SK-N-SH (cell line): ENCODE measurements at regions not wholly inside any gene's neighbourhood (a gene's known extent, or its start where the extent isn't known, plus 50 kb on each side); places are given as distances from the start of the nearest gene placed in this dataset.

ENCODE experiments used
- CTCF ChIA-PET: fragments of 300-600, 350-600 bp; formaldehyde crosslinking; extraction: SDS; loops from one replicate; lab custom pipeline; 2021; lab: Yijun Ruan, JAX
- POLR2A ChIA-PET: fragments of 350-600 bp; sonication (Branson Sonifier 250); formaldehyde crosslinking; extraction: SDS; loops from one replicate; lab custom pipeline; 2020; ENCODE audit warnings: antibody characterized with exemption, inconsistent platforms; lab: Yijun Ruan, JAX
- DNase-seq: peaks from one replicate; pipeline ENCODE4 v3.0.0; 2012
- H2AFZ ChIP-seq: fragments of 200-600 bp; sonication (generic); 2 replicates; pipeline ENCODE4 v1.8.1; 2016; ENCODE audit warnings: antibody characterized with exemption, mild to moderate bottlenecking, low read depth
- H3F3A ChIP-seq: fragments of 200-600 bp; sonication (generic); replicated peaks from 2 replicates; pipeline ENCODE3; 2016; ENCODE audit warnings: antibody characterized with exemption, mild to moderate bottlenecking; ENCODE audit not compliant: insufficient read depth
- H3K27ac ChIP-seq, 2 experiments: fragments of 200-500 bp in 1 of 2; fragments of 200-600 bp in 1 of 2; sonication (Bioruptor generic) in 1 of 2; sonication (generic), shearing (Covaris generic) in 1 of 2; 2 replicates each; pipeline versions ENCODE4 v1.5.1 to v1.6.1; 2014 to 2016; ENCODE audit warnings: low read depth in 2 of 2, inconsistent platforms in 1 of 2, low read length in 1 of 2, mild to moderate bottlenecking in 1 of 2, mixed read lengths in 1 of 2
- H3K27me3 ChIP-seq: fragments of 200-600 bp; sonication (generic), shearing (Covaris generic); 2 replicates; pipeline ENCODE4 v1.6.1; 2016; ENCODE audit warnings: mixed run types; ENCODE audit not compliant: insufficient read depth
- H3K36me3 ChIP-seq, 2 experiments: fragments of 200-500 bp in 1 of 2; fragments of 200-600 bp in 1 of 2; sonication (Bioruptor generic) in 1 of 2; sonication (generic) in 1 of 2; replicated peaks in 1 of 2; 2 replicates each; pipeline versions ENCODE3 to v1.5.1; 2014 to 2016; ENCODE audit warnings: low read length in 1 of 2, mild to moderate bottlenecking in 1 of 2; ENCODE audit not compliant: insufficient read depth in 2 of 2, control insufficient read depth in 1 of 2
- H3K4me1 ChIP-seq, 2 experiments: fragments of 200-500 bp in 1 of 2; fragments of 200-600 bp in 1 of 2; sonication (Bioruptor generic) in 1 of 2; sonication (generic), shearing (Covaris generic) in 1 of 2; 2 replicates each; pipeline versions ENCODE4 v1.5.1 to v1.6.1; 2014 to 2016; ENCODE audit warnings: low read depth in 1 of 2, low read length in 1 of 2, mixed run types in 1 of 2; ENCODE audit not compliant: insufficient read depth in 2 of 2, control insufficient read depth in 1 of 2
- H3K4me2 ChIP-seq: fragments of 200-600 bp; sonication (generic), shearing (Covaris generic); 2 replicates; pipeline ENCODE4 v1.6.1; 2017; ENCODE audit warnings: mixed run types
- H3K4me3 ChIP-seq, 2 experiments: fragments of 200-500 bp in 1 of 2; fragments of 200-600 bp in 1 of 2; sonication (Bioruptor generic) in 1 of 2; sonication (generic), shearing (Covaris generic) in 1 of 2; 2 replicates each; pipeline versions ENCODE4 v1.5.1 to v1.8.1; 2014 to 2016; ENCODE audit warnings: low read depth in 2 of 2, inconsistent platforms in 1 of 2, low read length in 1 of 2, mild to moderate bottlenecking in 1 of 2, mixed read lengths in 1 of 2, moderate library complexity in 1 of 2
- H3K79me2 ChIP-seq: fragments of 200-600 bp; sonication (generic); 2 replicates; pipeline ENCODE4 v1.8.1; 2017; ENCODE audit warnings: mild to moderate bottlenecking; ENCODE audit not compliant: insufficient read depth
- H3K9ac ChIP-seq: fragments of 200-600 bp; sonication (generic); 2 replicates; pipeline ENCODE4 v1.6.1; 2017; ENCODE audit warnings: mixed run types
- H3K9me2 ChIP-seq: fragments of 200-600 bp; sonication (generic); 2 replicates; pipeline ENCODE4 v1.6.1; 2017; ENCODE audit warnings: mixed run types
- H3K9me3 ChIP-seq: fragments of 200-600 bp; sonication (generic); 2 replicates; pipeline ENCODE4 v1.6.1; 2017; ENCODE audit warnings: mixed run types, mild to moderate bottlenecking, moderate library complexity
- H4K20me1 ChIP-seq: fragments of 200-600 bp; sonication (generic); 2 replicates; pipeline ENCODE4 v1.6.1; 2017; ENCODE audit warnings: mild to moderate bottlenecking, mixed run types; ENCODE audit not compliant: insufficient read depth
- CHD2 ChIP-seq: fragments of 150-350 bp; IDR thresholded peaks from 2 replicates; pipeline ENCODE4 v1.6.1; 2018; ENCODE audit warnings: low read length; ENCODE audit not compliant: partially characterized antibody
- EP300 ChIP-seq, 2 experiments: IDR thresholded peaks; 2 replicates each; pipeline versions ENCODE4 v1.4.0 to v1.6.1; 2012; ENCODE audit warnings: borderline replicate concordance in 1 of 2, low read depth in 1 of 2, low read length in 1 of 2
- FOSL2 ChIP-seq: IDR thresholded peaks from 2 replicates; pipeline ENCODE4 v1.4.0; 2012; ENCODE audit warnings: low read depth, mild to moderate bottlenecking, moderate library complexity, borderline replicate concordance
- GATA2 ChIP-seq: sonication (generic); formaldehyde crosslinking; IDR thresholded peaks from 2 replicates; pipeline ENCODE4 v1.5.0; 2020; ENCODE audit warnings: mild to moderate bottlenecking, missing genetic modification reagents
- IRF3 ChIP-seq: fragments of 150-350 bp; IDR thresholded peaks from 2 replicates; pipeline ENCODE4 v1.6.1; 2016; ENCODE audit warnings: mild to moderate bottlenecking, low read depth, low read length
- MEF2A ChIP-seq: IDR thresholded peaks from 2 replicates; pipeline ENCODE4 v1.4.0; 2012; ENCODE audit warnings: low read depth, borderline replicate concordance
- NFIC ChIP-seq: IDR thresholded peaks from 2 replicates; pipeline ENCODE4 v1.4.0; 2012; ENCODE audit warnings: borderline replicate concordance
- NRF1 ChIP-seq: IDR thresholded peaks from 2 replicates; pipeline ENCODE4 v1.6.1; 2012; ENCODE audit warnings: low read depth, mild to moderate bottlenecking, low read length
- RAD21 ChIP-seq: IDR thresholded peaks from 2 replicates; pipeline ENCODE4 v1.6.1; 2012; ENCODE audit warnings: mild to moderate bottlenecking, low read length
- RCOR1 ChIP-seq: fragments of 150-350 bp; IDR thresholded peaks from 2 replicates; pipeline ENCODE4 v1.6.1; 2017; ENCODE audit warnings: antibody characterized with exemption, low read length
- RFX5 ChIP-seq: IDR thresholded peaks from 2 replicates; pipeline ENCODE4 v1.6.1; 2012; ENCODE audit warnings: mild to moderate bottlenecking, improper control_type of control experiment, low read length
- SIN3A ChIP-seq: IDR thresholded peaks from 2 replicates; pipeline ENCODE4 v1.6.1; 2012; ENCODE audit warnings: low read depth, mild to moderate bottlenecking, low read length, moderate library complexity, borderline replicate concordance
- TCF12 ChIP-seq: IDR thresholded peaks from 2 replicates; pipeline ENCODE4 v1.4.0; 2012
- YY1 ChIP-seq: IDR thresholded peaks from 2 replicates; pipeline ENCODE4 v1.4.0; 2012; ENCODE audit warnings: low read depth, mild to moderate bottlenecking
- WGBS: methylation state at CpG from one replicate; pipeline ENCODE4 v1.1.6; 2017; ENCODE audit warnings: low lambda C conversion rate; 5-methylcytosine and 5-hydroxymethylcytosine counted together
- TF ChIP-seq, protein P1 (sequence below): IDR thresholded peaks from 2 replicates; pipeline ENCODE4 v1.4.0; 2012; ENCODE audit warnings: low read depth, borderline replicate concordance
- TF ChIP-seq, protein P2 (sequence below): IDR thresholded peaks from 2 replicates; pipeline ENCODE4 v1.6.1; 2012; ENCODE audit warnings: mild to moderate bottlenecking, low read depth, low read length, moderate library complexity

GRCh38 chr1:219271818-219272535 is 98.3 kb downstream of the LYPLAL1 start:
- Histone ChIP-seq H2AFZ (peak overlapping the region; percentile 74), H3K27me3 (no peaks in the 10 kb centered on the region), H3K4me3 (no peak overlapping the region), H3K36me3 (no peaks in the 10 kb centered on the region), H3F3A (peaks cover 20% of the 10 kb centered on the region), H3K27ac (peak overlapping the region; percentile 66; a peak in 3 of 4 replicates), H3K4me2 (peak overlapping the region; percentile 61), H3K9me3 (no peaks in the 10 kb centered on the region), H3K9me2 (no peaks in the 10 kb centered on the region), H3K79me2 (no peaks in the 10 kb centered on the region), H3K4me1 (peaks cover 14 to 19% of the 10 kb centered on the region in 2 experiments; a peak in 3 of 4 replicates), H3K9ac (peak overlapping the region; percentile 16), H4K20me1 (no peaks in the 10 kb centered on the region)
- WGBS = 46% methylated on average over 5 of the region's 5 CpGs
- ChIA-PET CTCF (interaction anchor here (1.4 to 1.5 kb wide), 2 partner anchors 8 to 934 kb away, joined by 3 to 6 read pairs; no protein-coding TSS in a partner anchor), POLR2A (no interaction called here)
- TF ChIP-seq SIN3A (no peak), NFIC (peak; percentile 34; the same call in 1 of the 2 replicates), TCF12 (0 out of 2 replicates have a peak, but pooled peaks have one; percentile 3)
- DNase-seq = peak; percentile 18

GRCh38 chr1:219269171-219269570 is 95.5 kb downstream of the LYPLAL1 start:
- Histone ChIP-seq H3K4me3 (no peak overlapping the region), H3K79me2 (no peaks in the 10 kb centered on the region), H3K9me2 (no peaks in the 10 kb centered on the region), H3K27me3 (no peaks in the 10 kb centered on the region), H3K27ac (no peak overlapping the region), H4K20me1 (no peaks in the 10 kb centered on the region), H3K9ac (no peak overlapping the region), H3K4me2 (no peak overlapping the region), H2AFZ (no peak overlapping the region), H3F3A (peaks cover 20% of the 10 kb centered on the region), H3K9me3 (no peaks in the 10 kb centered on the region), H3K36me3 (no peaks in the 10 kb centered on the region), H3K4me1 (peaks cover 14 to 19% of the 10 kb centered on the region in 2 experiments; a peak in 3 of 4 replicates)
- no peak for DNase-seq
- POLR2A ChIA-PET = no interaction called here
- CTCF ChIA-PET = interaction anchor here (1.4 kb wide), 1 partner anchor 11 kb away, joined by 3 read pairs; no protein-coding TSS in a partner anchor
- TF ChIP-seq EP300 (IDR thresholded peaks at IDR 0.05; ENCODE audit: borderline replicate concordance in 1 of 2, low read depth in 1 of 2, low read length in 1 of 2) (0 out of 4 replicates have a peak, but pooled peaks of 1 of the 2 experiments have one; percentile 11), RAD21 (no peak), IRF3 (no peak)

- no peak overlapping the region for H3K4me3 ChIP-seq
- H3K9me3 ChIP-seq = 0 out of 2 replicates have a peak, but pooled peaks cover 3% of the 10 kb centered on the region
- peaks cover 6 to 8% of the 10 kb centered on the region in 2 experiments; a peak in 3 of 4 replicates for H3K4me1 ChIP-seq
- no peaks in the 10 kb centered on the region for H3K79me2 ChIP-seq
- 82% methylated on average over 2 of the region's 2 CpGs for WGBS
- no peak overlapping the region for H2AFZ ChIP-seq
- peaks cover 9% of the 10 kb centered on the region for H3F3A ChIP-seq
- no peaks in the 10 kb centered on the region for H3K27me3 ChIP-seq
- no peaks in the 10 kb centered on the region for H3K36me3 ChIP-seq
- CTCF ChIA-PET = interaction anchor here (1.3 kb wide), 1 partner anchor 10 kb away, joined by 3 read pairs; no protein-coding TSS in a partner anchor
- H4K20me1 ChIP-seq = no peaks in the 10 kb centered on the region
- POLR2A ChIA-PET = no interaction called here
- no peak overlapping the region for H3K9ac ChIP-seq
- DNase-seq = no peak
- H3K27ac ChIP-seq = no peak overlapping the region
- no peak overlapping the region for H3K4me2 ChIP-seq
- H3K9me2 ChIP-seq = no peaks in the 10 kb centered on the region
- TF ChIP-seq CHD2 (no peak), FOSL2 (no peak), RCOR1 (no peak), EP300 (IDR thresholded peaks at IDR 0.05; ENCODE audit: borderline replicate concordance in 1 of 2, low read depth in 1 of 2, low read length in 1 of 2) (no peak), YY1 (no peak), MEF2A (no peak), NRF1 (no peak), NFIC (no peak), RFX5 (no peak), GATA2 (no peak)
- TF ChIP-seq, protein P1, sequence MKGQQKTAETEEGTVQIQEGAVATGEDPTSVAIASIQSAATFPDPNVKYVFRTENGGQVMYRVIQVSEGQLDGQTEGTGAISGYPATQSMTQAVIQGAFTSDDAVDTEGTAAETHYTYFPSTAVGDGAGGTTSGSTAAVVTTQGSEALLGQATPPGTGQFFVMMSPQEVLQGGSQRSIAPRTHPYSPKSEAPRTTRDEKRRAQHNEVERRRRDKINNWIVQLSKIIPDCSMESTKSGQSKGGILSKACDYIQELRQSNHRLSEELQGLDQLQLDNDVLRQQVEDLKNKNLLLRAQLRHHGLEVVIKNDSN = no peak
- TF ChIP-seq, protein P2, sequence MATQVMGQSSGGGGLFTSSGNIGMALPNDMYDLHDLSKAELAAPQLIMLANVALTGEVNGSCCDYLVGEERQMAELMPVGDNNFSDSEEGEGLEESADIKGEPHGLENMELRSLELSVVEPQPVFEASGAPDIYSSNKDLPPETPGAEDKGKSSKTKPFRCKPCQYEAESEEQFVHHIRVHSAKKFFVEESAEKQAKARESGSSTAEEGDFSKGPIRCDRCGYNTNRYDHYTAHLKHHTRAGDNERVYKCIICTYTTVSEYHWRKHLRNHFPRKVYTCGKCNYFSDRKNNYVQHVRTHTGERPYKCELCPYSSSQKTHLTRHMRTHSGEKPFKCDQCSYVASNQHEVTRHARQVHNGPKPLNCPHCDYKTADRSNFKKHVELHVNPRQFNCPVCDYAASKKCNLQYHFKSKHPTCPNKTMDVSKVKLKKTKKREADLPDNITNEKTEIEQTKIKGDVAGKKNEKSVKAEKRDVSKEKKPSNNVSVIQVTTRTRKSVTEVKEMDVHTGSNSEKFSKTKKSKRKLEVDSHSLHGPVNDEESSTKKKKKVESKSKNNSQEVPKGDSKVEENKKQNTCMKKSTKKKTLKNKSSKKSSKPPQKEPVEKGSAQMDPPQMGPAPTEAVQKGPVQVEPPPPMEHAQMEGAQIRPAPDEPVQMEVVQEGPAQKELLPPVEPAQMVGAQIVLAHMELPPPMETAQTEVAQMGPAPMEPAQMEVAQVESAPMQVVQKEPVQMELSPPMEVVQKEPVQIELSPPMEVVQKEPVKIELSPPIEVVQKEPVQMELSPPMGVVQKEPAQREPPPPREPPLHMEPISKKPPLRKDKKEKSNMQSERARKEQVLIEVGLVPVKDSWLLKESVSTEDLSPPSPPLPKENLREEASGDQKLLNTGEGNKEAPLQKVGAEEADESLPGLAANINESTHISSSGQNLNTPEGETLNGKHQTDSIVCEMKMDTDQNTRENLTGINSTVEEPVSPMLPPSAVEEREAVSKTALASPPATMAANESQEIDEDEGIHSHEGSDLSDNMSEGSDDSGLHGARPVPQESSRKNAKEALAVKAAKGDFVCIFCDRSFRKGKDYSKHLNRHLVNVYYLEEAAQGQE = no peak
Observed at GRCh38 chr1:219266524-219266923, 92.8 kb downstream of the LYPLAL1 start.
